ENCODE measurements at regions not wholly inside any gene's neighbourhood (a gene's known extent, or its start where the extent isn't known, plus 50 kb on each side); places are given as distances from the start of the nearest gene placed in this dataset.

DNA sequence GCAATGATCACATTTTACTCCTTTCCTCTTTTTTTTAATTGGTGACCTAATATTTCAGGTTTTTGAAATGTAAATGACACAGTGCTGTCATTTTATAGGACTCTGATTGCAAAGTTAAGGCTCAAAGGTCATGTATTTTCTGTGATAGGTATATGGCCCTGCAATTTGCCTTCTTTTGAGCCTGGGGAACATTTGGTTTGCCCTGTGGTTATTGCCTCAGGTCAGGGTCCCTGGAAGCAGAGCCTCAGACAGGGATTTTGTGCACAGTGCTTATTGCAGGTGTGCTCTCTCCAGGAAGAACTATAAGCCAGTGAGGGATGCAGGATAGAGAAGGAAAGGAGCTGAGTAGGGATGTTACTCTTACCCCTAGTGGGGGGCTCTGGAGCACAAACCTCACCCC is 229.3 kb upstream of the ECI2 start:
- DNase-seq: no peak
- Histone ChIP-seq H3K27me3 (no peaks in the 10 kb centered on the region), H3K4me1 (no peaks in the 10 kb centered on the region), H3K9me3 (no peaks in the 10 kb centered on the region), H3K4me3 (replicated peaks in 1 of 3) (no peak overlapping the region), H3K27ac (no peak overlapping the region), H3K36me3 (no peaks in the 10 kb centered on the region)
- intact Hi-C loops (cut with DNase I): no loop called here
- TF ChIP-seq POLR2A (IDR thresholded peaks at IDR 0.05) (no peak), CTCF (IDR thresholded peaks at IDR 0.05) (no peak)

DNA sequence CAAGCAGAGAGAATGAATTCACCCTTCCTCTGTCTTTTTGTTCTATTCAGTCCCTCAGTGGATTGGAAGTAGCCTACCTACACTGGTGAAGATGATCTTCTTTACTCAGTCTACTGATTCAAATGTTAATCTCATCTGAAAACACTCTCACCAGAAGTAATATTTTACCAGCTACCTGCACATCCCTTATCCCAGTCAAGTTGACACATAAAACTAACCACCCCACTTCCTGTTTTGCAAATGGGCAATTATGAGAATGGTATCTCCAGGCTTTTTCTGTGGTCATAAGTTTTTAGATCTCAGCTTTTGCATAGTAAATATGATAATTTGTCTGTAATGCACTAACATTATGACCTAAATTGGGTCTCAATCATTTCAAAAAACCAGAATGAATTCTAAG is 228.8 kb upstream of the ECI2 start:
- no peak overlapping the region for H3K27ac ChIP-seq
- H3K4me1 ChIP-seq: peaks cover 0 to 3% of the 10 kb centered on the region in 2 donors
- no peak for TF ChIP-seq CTCF (IDR thresholded peaks at IDR 0.05)
- TF ChIP-seq POLR2A (IDR thresholded peaks at IDR 0.05): no peak
- no peak overlapping the region for H3K4me3 ChIP-seq (replicated peaks in 1 of 3)
- no peaks in the 10 kb centered on the region for H3K9me3 ChIP-seq
- intact Hi-C loops (cut with DNase I): no loop called here
- H3K27me3 ChIP-seq: no peaks in the 10 kb centered on the region
- no peaks in the 10 kb centered on the region for H3K36me3 ChIP-seq
- DNase-seq: no peak

- TF ChIP-seq CTCF (IDR thresholded peaks at IDR 0.05) (no peak), POLR2A (IDR thresholded peaks at IDR 0.05) (no peak)
- 79 to 81% methylated on average over 6 of the region's 6 CpGs for WGBS, 2 donors
- DNase-seq: no peak
- Histone ChIP-seq H3K9me3 (no peaks in the 10 kb centered on the region), H3K4me1 (peaks cover 0 to 8% of the 10 kb centered on the region in 2 donors), H3K27ac (no peak overlapping the region), H3K36me3 (no peaks in the 10 kb centered on the region), H3K27me3 (no peaks in the 10 kb centered on the region), H3K4me3 (replicated peaks in 1 of 3) (no peak overlapping the region)
- intact Hi-C loops (cut with DNase I): no loop called here
These were observed 228.3 kb upstream of the ECI2 start for GRCh38 chr6:4363656-4364055.

DNA sequence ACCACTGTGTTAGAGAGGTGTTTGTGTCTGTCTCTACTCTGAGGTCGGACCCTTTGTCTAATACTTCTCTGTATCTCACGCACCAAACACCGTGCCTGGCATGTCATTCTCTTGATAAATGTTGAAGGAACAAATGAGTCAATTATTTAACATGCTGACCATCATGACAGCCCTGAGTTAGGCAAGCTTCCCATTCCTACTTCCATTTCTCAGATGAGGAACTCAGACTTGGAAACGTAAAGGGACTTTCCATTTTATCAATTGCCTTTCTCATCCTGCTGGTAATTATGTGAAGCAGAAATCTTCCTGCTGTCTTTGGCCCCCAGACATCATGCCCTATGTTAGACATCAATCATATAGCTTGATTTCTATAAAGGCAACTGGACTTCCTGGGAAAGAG is 227.0 kb upstream of the ECI2 start:
- no peaks in the 10 kb centered on the region for H3K9me3 ChIP-seq
- WGBS, 2 donors: 87 to 93% methylated on average over 4 of the region's 4 CpGs

DNA sequence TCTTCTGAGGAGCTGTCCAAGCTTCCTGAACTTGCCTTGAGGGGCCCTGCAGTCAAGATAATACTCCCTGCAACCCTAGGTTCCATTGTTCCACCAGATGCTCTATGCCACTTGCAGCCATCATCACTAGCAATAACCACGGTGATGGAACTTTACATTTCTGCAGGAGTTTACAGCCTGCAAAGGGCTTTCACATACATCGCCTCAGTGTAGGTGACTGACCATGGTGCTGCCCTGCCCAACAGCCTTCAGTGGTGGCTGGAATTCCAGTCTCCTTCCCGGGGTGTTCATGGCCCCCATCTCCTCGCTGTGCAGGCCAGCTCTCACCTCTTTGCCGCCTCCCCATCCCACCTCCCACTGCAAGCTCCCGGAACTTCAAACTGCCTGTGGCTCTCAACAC is 225.5 kb upstream of the ECI2 start:
- H3K36me3 ChIP-seq: no peaks in the 10 kb centered on the region

More for the DNA sequence above, 227.0 kb upstream of the ECI2 start:
- no peak for DNase-seq
- peaks cover 0 to 14% of the 10 kb centered on the region in 2 donors for H3K4me1 ChIP-seq
- no peak overlapping the region for H3K27ac ChIP-seq
- no peaks in the 10 kb centered on the region for H3K27me3 ChIP-seq
- no peaks in the 10 kb centered on the region for H3K36me3 ChIP-seq
- intact Hi-C loops (cut with DNase I): no loop called here
- no peak for TF ChIP-seq CTCF (IDR thresholded peaks at IDR 0.05)
- no peak for TF ChIP-seq POLR2A (IDR thresholded peaks at IDR 0.05)
- no peak overlapping the region for H3K4me3 ChIP-seq (replicated peaks in 1 of 3)

More for the DNA sequence above, 225.5 kb upstream of the ECI2 start:
- DNase-seq: no peak
- Histone ChIP-seq H3K4me3 (replicated peaks in 1 of 3) (no peak overlapping the region), H3K4me1 (peaks cover 0 to 14% of the 10 kb centered on the region in 2 donors), H3K27ac (no peak overlapping the region), H3K9me3 (no peaks in the 10 kb centered on the region), H3K27me3 (no peaks in the 10 kb centered on the region)
- WGBS, 2 donors: 94 to 96% methylated on average over 6 of the region's 6 CpGs
- intact Hi-C loops (cut with DNase I): no loop called here
- no peak for TF ChIP-seq CTCF (IDR thresholded peaks at IDR 0.05)
- TF ChIP-seq POLR2A (IDR thresholded peaks at IDR 0.05): no peak
